HL-60 (cell line): ENCODE measurements at regions not wholly inside any gene's neighbourhood (a gene's known extent, or its start where the extent isn't known, plus 50 kb on each side); places are given as distances from the start of the nearest gene placed in this dataset.
"Not testable (repeated sequence)": the region's sequence is repeated elsewhere in the genome, so short reads cannot be mapped to it uniquely, and the experiment has no call there.

ENCODE experiments used
- DNase-seq, 2 experiments: peaks; one replicate each; pipeline ENCODE4 v3.0.0-alpha.2; 2010 to 2020; ENCODE audit warnings: low read depth in 1 of 2, low spot score in 1 of 2
- H3K27ac ChIP-seq: fragments of 250-450 bp; sonication (Bioruptor Pico); replicated peaks from 2 replicates; pipeline ENCODE4 v1.5.1; 2020; ENCODE audit warnings: mild to moderate bottlenecking, moderate library complexity
- H3K27me3 ChIP-seq: fragments of 250-450 bp; sonication (Bioruptor Pico); 2 replicates; pipeline ENCODE4 v1.5.1; 2021; ENCODE audit warnings: mild to moderate bottlenecking, moderate library complexity; ENCODE audit not compliant: insufficient read depth, poor library complexity, severe bottlenecking
- H3K4me3 ChIP-seq: replicated peaks from 2 replicates; pipeline ENCODE4 v1.5.1; 2011; ENCODE audit warnings: mild to moderate bottlenecking, control low read depth, low read length; ENCODE audit not compliant: insufficient read depth
- CTCF ChIP-seq: IDR thresholded peaks from one replicate; pipeline ENCODE4 v1.5.1; 2011; ENCODE audit warnings: low read length, control low read depth, inconsistent platforms; ENCODE audit not compliant: insufficient read depth
- GABPA ChIP-seq: IDR thresholded peaks from 2 replicates; pipeline ENCODE4 v1.6.1; 2012; ENCODE audit warnings: low read depth
- POLR2AphosphoS5 ChIP-seq: IDR thresholded peaks from 2 replicates; pipeline ENCODE4 v1.6.1; 2012; ENCODE audit warnings: low read depth
- REST ChIP-seq: IDR thresholded peaks from 2 replicates; pipeline ENCODE4 v1.6.1; 2012; ENCODE audit warnings: low read depth; ENCODE audit not compliant: insufficient replicate concordance
- SPI1 ChIP-seq: IDR thresholded peaks from 2 replicates; pipeline ENCODE4 v1.6.1; 2012; ENCODE audit warnings: low read depth, mild to moderate bottlenecking, borderline replicate concordance

- TF ChIP-seq GABPA, result no peak
- TF ChIP-seq SPI1, result no peak
- TF ChIP-seq CTCF, result no peak
- no peak for TF ChIP-seq POLR2AphosphoS5
- H3K27ac ChIP-seq, result no peak overlapping the region
- no peak for DNase-seq
- H3K4me3 ChIP-seq, result no peak overlapping the region
- no peaks in the 10 kb centered on the region for H3K27me3 ChIP-seq
These were observed 520.2 kb upstream of the NUDT12 start for GRCh38 chr5:104082754-104083153.

GRCh38 chr5:104081232-104081631 is 518.6 kb upstream of the NUDT12 start:
- Histone ChIP-seq H3K27ac (no peak overlapping the region), H3K4me3 (no peak overlapping the region), H3K27me3 (no peaks in the 10 kb centered on the region)
- TF ChIP-seq SPI1 (no peak), POLR2AphosphoS5 (no peak), GABPA (no peak), CTCF (no peak)
- DNase-seq, result no peak

- DNase-seq, result no peak
- no peak overlapping the region for H3K4me3 ChIP-seq
- no peaks in the 10 kb centered on the region for H3K27me3 ChIP-seq
- H3K27ac ChIP-seq, result no peak overlapping the region
- TF ChIP-seq POLR2AphosphoS5 (no peak), SPI1 (no peak), GABPA (no peak), CTCF (no peak)
These were observed 518.1 kb upstream of the NUDT12 start for GRCh38 chr5:104080646-104081175.

GRCh38 chr5:104079861-104080645 is 517.5 kb upstream of the NUDT12 start:
- DNase-seq, H3K27me3 ChIP-seq, H3K27ac ChIP-seq, H3K4me3 ChIP-seq: not testable (repeated sequence)

- no peak overlapping the region for H3K27ac ChIP-seq
- TF ChIP-seq CTCF (no peak), POLR2AphosphoS5 (no peak), REST (no peak), GABPA (no peak), SPI1 (no peak)
- H3K4me3 ChIP-seq, result no peak overlapping the region
- no peaks in the 10 kb centered on the region for H3K27me3 ChIP-seq
- no peak for DNase-seq
These were observed 509.3 kb upstream of the NUDT12 start for GRCh38 chr5:104071887-104072286.
